Endodermal cell (in vitro differentiated cells): ENCODE measurements at regions not wholly inside any gene's neighbourhood (a gene's known extent, or its start where the extent isn't known, plus 50 kb on each side); places are given as distances from the start of the nearest gene placed in this dataset.

Experiments used
- DNase-seq: peaks from one replicate; pipeline ENCODE4 v3.0.0-alpha.2; 2017
- H3K27ac ChIP-seq: 2 replicates; pipeline ENCODE4 v1.5.1; 2013; ENCODE audit warnings: mild to moderate bottlenecking, low read depth, low read length, moderate library complexity
- H3K27me3 ChIP-seq: 2 replicates; pipeline ENCODE4 v1.6.1; 2013; ENCODE audit warnings: mild to moderate bottlenecking, low read length, moderate library complexity; ENCODE audit not compliant: insufficient read depth, control insufficient read depth, poor library complexity, severe bottlenecking
- H3K36me3 ChIP-seq: 2 replicates; pipeline ENCODE4 v1.7.0; 2013; ENCODE audit warnings: mild to moderate bottlenecking, low read length, moderate library complexity; ENCODE audit not compliant: control insufficient read depth, insufficient read depth
- H3K4me1 ChIP-seq: one replicate; pipeline ENCODE4 v1.7.0; 2013; ENCODE audit warnings: low read length; ENCODE audit not compliant: control insufficient read depth, insufficient read depth
- H3K4me3 ChIP-seq: 2 replicates; pipeline ENCODE4 v1.5.1; 2013; ENCODE audit warnings: mild to moderate bottlenecking, low read length, moderate library complexity
- H3K9ac ChIP-seq: 2 replicates; pipeline ENCODE4 v1.6.1; 2013; ENCODE audit warnings: mild to moderate bottlenecking, low read length, moderate library complexity; ENCODE audit not compliant: poor library complexity, severe bottlenecking; ENCODE audit errors: extremely low read depth
- H3K9me3 ChIP-seq: 2 replicates; pipeline ENCODE4 v1.6.1; 2013; ENCODE audit warnings: mild to moderate bottlenecking, low read length, moderate library complexity; ENCODE audit not compliant: control insufficient read depth
- H3K27ac Mint-ChIP-seq: 2 replicates; pipeline ENCODE4 v1.8.0; 2020; ENCODE audit warnings: mixed read lengths
- H3K27me3 Mint-ChIP-seq: 2 replicates; pipeline ENCODE4 v1.8.0; 2021; ENCODE audit warnings: mild to moderate bottlenecking, mixed read lengths; ENCODE audit not compliant: insufficient read depth
- H3K36me3 Mint-ChIP-seq: 2 replicates; pipeline ENCODE4 v1.8.0; 2020; ENCODE audit warnings: low read depth, mixed read lengths
- H3K4me1 Mint-ChIP-seq: 2 replicates; pipeline ENCODE4 v1.8.0; 2020; ENCODE audit warnings: mixed read lengths
- H3K4me3 Mint-ChIP-seq: 2 replicates; pipeline ENCODE4 v1.8.0; 2020; ENCODE audit warnings: mild to moderate bottlenecking, moderate library complexity, mixed read lengths
- H3K9me3 Mint-ChIP-seq: 2 replicates; pipeline ENCODE4 v1.8.0; 2020; ENCODE audit warnings: mild to moderate bottlenecking, mixed read lengths
- WGBS, 2 experiments: methylation state at CpG; one replicate each; pipeline versions ENCODE4 v1.1.5 to v1.1.7; 2013; ENCODE audit warnings: missing lambda C conversion rate in 2 of 2, mixed read lengths in 1 of 2; ENCODE audit not compliant: insufficient coverage in 1 of 2, insufficient read length in 1 of 2; 5-methylcytosine and 5-hydroxymethylcytosine counted together
- TF ChIP-seq, protein P1 (sequence below): fragments of 200-600 bp; sonication (generic); conservative IDR thresholded peaks from 2 replicates; pipeline ENCODE4 v1.5.0; 2021; ENCODE audit warnings: antibody characterized with exemption, mild to moderate bottlenecking

DNA sequence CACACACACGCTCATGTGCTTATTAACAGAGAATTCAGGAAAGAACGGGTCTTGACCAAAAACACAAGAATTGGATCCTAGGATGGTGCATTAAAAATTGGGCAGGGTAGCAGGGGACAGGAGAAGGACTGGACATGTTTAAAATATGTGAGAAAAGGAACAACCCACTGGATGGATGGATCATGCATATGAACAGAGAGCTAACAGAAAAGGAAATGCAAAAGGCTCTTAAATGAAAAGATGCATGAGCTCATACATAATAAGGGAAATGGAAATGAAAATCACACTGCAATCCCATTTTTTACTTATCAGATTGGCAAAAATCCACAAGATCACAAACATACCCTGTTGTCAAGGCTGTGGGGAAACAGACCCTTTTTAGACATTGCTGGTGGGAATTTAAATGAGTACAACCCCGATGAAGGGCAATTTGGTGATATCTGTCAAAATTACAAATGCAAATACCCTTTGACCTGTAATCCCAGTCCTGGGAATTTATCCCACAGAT is 440.6 kb upstream of the SLC14A2 start:
- Mint-ChIP-seq H3K4me1 (peaks cover 2% of the 10 kb centered on the region), H3K36me3 (no peaks in the 10 kb centered on the region), H3K4me3 (no peak overlapping the region), H3K27me3 (no peaks in the 10 kb centered on the region), H3K9me3 (no peaks in the 10 kb centered on the region), H3K27ac (no peak overlapping the region)
- peaks cover 4% of the 10 kb centered on the region for H3K27me3 ChIP-seq
- no peak overlapping the region for H3K9ac ChIP-seq
- 90 to 93% methylated on average over 2 to 3 of the region's 3 CpGs for WGBS, 2 experiments
- no peak for DNase-seq
- no peaks in the 10 kb centered on the region for H3K4me1 ChIP-seq
- TF ChIP-seq, protein P1, sequence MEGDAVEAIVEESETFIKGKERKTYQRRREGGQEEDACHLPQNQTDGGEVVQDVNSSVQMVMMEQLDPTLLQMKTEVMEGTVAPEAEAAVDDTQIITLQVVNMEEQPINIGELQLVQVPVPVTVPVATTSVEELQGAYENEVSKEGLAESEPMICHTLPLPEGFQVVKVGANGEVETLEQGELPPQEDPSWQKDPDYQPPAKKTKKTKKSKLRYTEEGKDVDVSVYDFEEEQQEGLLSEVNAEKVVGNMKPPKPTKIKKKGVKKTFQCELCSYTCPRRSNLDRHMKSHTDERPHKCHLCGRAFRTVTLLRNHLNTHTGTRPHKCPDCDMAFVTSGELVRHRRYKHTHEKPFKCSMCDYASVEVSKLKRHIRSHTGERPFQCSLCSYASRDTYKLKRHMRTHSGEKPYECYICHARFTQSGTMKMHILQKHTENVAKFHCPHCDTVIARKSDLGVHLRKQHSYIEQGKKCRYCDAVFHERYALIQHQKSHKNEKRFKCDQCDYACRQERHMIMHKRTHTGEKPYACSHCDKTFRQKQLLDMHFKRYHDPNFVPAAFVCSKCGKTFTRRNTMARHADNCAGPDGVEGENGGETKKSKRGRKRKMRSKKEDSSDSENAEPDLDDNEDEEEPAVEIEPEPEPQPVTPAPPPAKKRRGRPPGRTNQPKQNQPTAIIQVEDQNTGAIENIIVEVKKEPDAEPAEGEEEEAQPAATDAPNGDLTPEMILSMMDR: no peak
- H3K27ac ChIP-seq: no peak overlapping the region
- H3K9me3 ChIP-seq: no peaks in the 10 kb centered on the region
- H3K36me3 ChIP-seq: no peaks in the 10 kb centered on the region
- no peak overlapping the region for H3K4me3 ChIP-seq

DNA sequence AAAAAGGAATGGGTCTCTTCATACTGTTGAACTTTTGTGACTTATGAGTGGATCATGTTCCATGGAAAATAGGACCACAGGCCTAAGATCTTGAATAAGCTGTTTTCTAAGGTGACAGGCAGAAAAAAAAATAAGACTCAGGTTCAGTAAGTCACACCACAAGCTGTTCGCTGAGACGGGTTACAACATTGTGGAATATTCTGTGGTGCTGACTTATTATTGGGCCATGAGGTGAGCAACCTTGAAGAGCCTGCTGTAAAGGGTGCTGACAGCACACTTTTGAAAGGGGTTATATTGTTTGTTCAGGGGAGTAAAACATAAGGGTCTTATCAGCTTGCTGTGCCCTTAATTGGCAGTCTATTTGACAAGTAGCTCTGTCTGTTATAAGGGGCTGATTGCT is 439.8 kb upstream of the SLC14A2 start:
- H3K27me3 ChIP-seq: peaks cover 4% of the 10 kb centered on the region

DNA sequence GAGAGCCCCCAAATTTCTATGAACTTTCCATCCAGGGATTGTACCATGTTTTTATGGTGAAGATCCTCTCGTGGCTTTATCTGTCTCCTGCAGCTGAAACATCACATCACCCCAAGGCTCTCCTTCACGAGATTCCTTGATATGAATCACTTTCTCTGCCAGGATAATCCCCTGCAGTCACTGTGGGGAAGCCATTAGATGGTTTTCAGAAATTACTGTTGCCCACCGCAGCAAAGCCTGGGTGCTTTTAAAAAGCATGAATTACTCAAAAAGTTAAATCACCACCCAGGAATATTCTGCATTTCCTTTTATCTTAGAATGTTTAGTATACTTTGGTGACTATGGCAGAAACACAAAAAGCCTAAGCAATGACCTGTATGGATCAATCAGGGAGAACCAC is 428.4 kb upstream of the SLC14A2 start:
- Histone ChIP-seq H3K36me3 (no peaks in the 10 kb centered on the region), H3K27ac (no peak overlapping the region), H3K9ac (no peak overlapping the region), H3K9me3 (no peaks in the 10 kb centered on the region), H3K4me3 (no peak overlapping the region), H3K27me3 (no peaks in the 10 kb centered on the region), H3K4me1 (peaks cover 3% of the 10 kb centered on the region)
- no peak for DNase-seq
- H3K27ac Mint-ChIP-seq: no peak overlapping the region
- peaks cover 2% of the 10 kb centered on the region for H3K27me3 Mint-ChIP-seq
- peaks cover 29% of the 10 kb centered on the region for H3K4me1 Mint-ChIP-seq
- TF ChIP-seq, protein P1: no peak
- H3K36me3 Mint-ChIP-seq: no peaks in the 10 kb centered on the region
- no peak overlapping the region for H3K4me3 Mint-ChIP-seq
- WGBS, 2 experiments: 67 to 100% methylated on average over 1 to 3 of the region's 3 CpGs
- H3K9me3 Mint-ChIP-seq: no peaks in the 10 kb centered on the region

More for the DNA sequence above, 439.8 kb upstream of the SLC14A2 start:
- Mint-ChIP-seq H3K4me3 (no peak overlapping the region), H3K9me3 (no peaks in the 10 kb centered on the region), H3K36me3 (no peaks in the 10 kb centered on the region), H3K27me3 (no peaks in the 10 kb centered on the region), H3K4me1 (peaks cover 2% of the 10 kb centered on the region), H3K27ac (no peak overlapping the region)
- TF ChIP-seq, protein P1: no peak
- Histone ChIP-seq H3K9ac (no peak overlapping the region), H3K4me3 (no peak overlapping the region), H3K36me3 (no peaks in the 10 kb centered on the region), H3K27ac (no peak overlapping the region), H3K4me1 (no peaks in the 10 kb centered on the region), H3K9me3 (no peaks in the 10 kb centered on the region)
- WGBS, 2 experiments: 80 to 97% methylated on average over 1 to 2 of the region's 2 CpGs
- no peak for DNase-seq
